ENCODE measurements at regions not wholly inside any gene's neighbourhood (a gene's known extent, or its start where the extent isn't known, plus 50 kb on each side); places are given as distances from the start of the nearest gene placed in this dataset.

DNA sequence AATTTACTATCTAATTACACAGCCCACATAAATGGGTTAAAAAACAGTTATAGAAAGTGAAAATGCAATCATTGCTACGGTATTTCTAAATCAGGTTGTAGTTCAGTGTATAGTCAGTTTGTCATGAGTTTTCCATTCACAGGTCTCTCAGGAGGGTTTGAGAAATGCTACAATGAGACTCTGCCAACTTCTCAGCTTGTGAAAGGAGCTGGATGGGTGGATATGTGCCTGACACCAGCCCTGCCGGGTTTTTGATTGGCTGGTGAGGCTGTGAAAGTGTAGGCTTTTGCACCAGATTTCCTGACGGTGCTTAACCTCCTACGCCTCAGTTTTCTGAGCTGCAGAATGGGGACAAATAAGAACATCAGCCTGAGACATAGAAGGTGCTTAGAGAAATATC, 102.6 kb upstream of the SMIM21 start:
- no peak overlapping the region for H3K4me3 ChIP-seq (ENCODE audit: low read depth, low read length)
- no peak for TF ChIP-seq CTCF (IDR thresholded peaks at IDR 0.05; ENCODE audit: low read depth, low read length)

DNA sequence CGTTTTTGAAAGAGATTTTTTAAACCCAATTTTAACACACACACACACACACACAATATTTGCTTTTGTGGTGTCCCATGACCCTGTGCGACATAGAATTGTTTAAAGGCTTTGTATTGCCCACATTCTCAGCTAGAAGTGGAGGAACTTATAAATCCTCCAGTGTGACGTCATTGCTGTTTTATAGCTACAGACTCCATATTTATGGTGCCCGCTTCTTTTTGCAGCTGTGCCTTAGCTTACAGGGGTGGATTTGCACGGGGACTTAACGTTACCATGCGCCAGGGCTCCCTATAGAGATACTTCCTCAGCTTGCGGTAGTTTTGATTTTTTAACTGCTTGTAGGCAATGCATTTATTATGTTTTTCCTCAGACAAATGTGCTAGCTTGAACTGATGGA, 101.9 kb upstream of the SMIM21 start:
- TF ChIP-seq CTCF (IDR thresholded peaks at IDR 0.05; ENCODE audit: low read depth, low read length), result no peak
- no peak overlapping the region for H3K4me3 ChIP-seq (ENCODE audit: low read depth, low read length)

- TF ChIP-seq CTCF (IDR thresholded peaks at IDR 0.05; ENCODE audit: low read depth, low read length), result no peak
- H3K4me3 ChIP-seq (ENCODE audit: low read depth, low read length), result no peak overlapping the region
Observed at GRCh38 chr18:75527848-75528685, 100.6 kb upstream of the SMIM21 start.

DNA sequence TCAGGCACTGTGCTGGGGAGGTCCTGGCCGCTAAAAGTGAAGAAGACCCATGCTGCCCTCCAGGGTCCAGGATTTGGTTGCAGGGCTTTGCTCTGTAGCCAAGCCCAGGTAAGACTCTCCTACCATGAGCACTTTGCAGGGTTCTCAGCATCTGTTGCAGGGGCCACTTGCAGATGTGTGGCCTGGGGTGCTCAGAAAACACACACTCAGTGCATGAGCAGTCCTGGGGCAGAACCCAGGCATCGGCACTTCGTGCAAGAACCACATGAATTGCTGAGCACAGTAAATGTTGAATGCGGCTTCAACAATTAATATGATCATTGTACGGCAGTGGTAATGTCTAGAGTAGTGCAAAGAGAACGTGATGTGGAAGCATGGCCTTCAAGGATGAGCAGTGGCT, 98.5 kb upstream of the SMIM21 start:
- TF ChIP-seq CTCF (IDR thresholded peaks at IDR 0.05; ENCODE audit: low read depth, low read length), result no peak
- no peak overlapping the region for H3K4me3 ChIP-seq (ENCODE audit: low read depth, low read length)

- no peak for TF ChIP-seq CTCF (IDR thresholded peaks at IDR 0.05; ENCODE audit: low read depth, low read length)
Observed at GRCh38 chr18:75525331-75525730, 97.8 kb upstream of the SMIM21 start.

GRCh38 chr18:75524841-75525240, 97.3 kb upstream of the SMIM21 start:
- TF ChIP-seq CTCF (IDR thresholded peaks at IDR 0.05; ENCODE audit: low read depth, low read length), result no peak
- H3K4me3 ChIP-seq (ENCODE audit: low read depth, low read length), result no peak overlapping the region

More at GRCh38 chr18:75525331-75525730, 97.8 kb upstream of the SMIM21 start:
- no peak overlapping the region for H3K4me3 ChIP-seq (ENCODE audit: low read depth, low read length)

GRCh38 chr18:75524181-75524580, 96.7 kb upstream of the SMIM21 start:
- no peak overlapping the region for H3K4me3 ChIP-seq (ENCODE audit: low read depth, low read length)
- no peak for TF ChIP-seq CTCF (IDR thresholded peaks at IDR 0.05; ENCODE audit: low read depth, low read length)
